Medulla oblongata (tissue), 1 donor: ENCODE measurements at regions not wholly inside any gene's neighbourhood (a gene's known extent, or its start where the extent isn't known, plus 50 kb on each side); places are given as distances from the start of the nearest gene placed in this dataset.
"Not testable (repeated sequence)": the region's sequence is repeated elsewhere in the genome, so short reads cannot be mapped to it uniquely, and the experiment has no call there.

ENCODE experiments used
- DNase-seq: peaks from one replicate; pipeline ENCODE4 v3.0.0-alpha.2; 2015; ENCODE audit errors: extremely low spot score

DNA sequence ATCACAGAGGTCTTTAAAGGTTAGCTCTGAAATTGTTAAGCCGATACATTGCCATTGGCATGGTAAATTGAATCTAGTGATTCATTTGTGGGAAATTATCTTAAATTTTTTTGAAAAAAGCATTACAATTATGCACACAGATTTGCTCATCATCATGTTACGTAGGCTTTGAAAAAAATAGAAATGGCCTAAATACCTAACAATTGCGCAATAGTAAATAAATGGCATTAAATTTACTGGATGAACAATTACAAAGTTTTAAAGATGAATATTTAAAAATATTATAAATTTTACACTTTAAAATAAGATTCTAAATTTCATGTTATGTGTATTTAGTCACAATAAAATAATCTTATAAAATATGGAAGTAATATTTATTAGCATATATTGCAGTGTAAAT, 171.3 kb downstream of the RPRM start:
- DNase-seq: no peak

GRCh38 chr2:153299809-153300208, 178.8 kb downstream of the RPRM start:
- DNase-seq: no peak

- no peak for DNase-seq
Observed at GRCh38 chr2:153299217-153299616, 179.3 kb downstream of the RPRM start.

GRCh38 chr2:153294199-153294786, 184.3 kb downstream of the RPRM start:
- no peak for DNase-seq

GRCh38 chr2:153291718-153292117, 186.8 kb downstream of the RPRM start:
- DNase-seq: no peak

GRCh38 chr2:153287109-153287801, 191.3 kb downstream of the RPRM start:
- DNase-seq: no peak

DNA sequence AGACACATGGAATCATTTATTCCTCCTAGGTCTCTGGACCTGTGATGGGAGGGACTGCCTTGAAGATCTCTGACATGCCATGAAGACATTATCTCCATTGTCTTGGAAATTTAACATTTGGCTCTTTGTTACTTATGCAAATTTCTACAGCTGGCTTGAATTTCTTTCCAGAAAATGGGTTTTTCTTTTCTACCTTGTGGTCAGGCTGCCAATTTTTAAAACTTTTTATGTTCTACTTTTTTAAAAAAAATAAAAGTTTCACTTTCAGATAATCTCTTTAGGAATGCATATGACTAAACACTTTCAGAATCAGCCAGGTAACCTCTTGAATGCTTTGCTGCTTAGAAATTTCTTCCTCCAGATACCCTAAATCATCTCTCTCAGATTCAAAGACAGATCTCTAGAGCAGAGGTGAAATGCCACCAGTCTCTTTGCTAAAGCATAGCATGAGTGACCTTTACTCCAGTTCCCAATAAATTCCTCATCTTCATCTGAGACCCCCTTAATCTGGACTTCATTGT, 209.6 kb downstream of the RPRM start:
- no peak for DNase-seq

DNA sequence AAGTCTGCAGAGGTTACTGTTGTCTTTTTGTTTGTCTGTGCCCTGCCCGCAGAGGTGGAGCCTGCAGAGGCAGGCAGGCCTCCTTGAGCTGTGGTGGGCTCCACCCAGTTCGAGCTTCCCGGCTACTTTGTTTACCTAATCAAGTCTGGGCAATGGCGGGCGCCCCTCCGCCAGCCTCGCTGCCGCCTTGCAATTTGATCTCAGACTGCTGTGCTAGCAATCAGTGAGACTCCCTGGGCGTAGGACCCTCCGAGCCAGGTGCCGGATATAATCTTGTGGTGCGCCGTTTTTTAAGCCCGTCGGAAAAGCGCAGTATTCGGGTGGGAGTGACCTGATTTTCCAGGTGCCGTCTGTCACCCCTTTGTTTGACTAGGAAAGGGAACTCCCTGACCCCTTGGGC, 221.7 kb downstream of the RPRM start:
- DNase-seq: not testable (repeated sequence)

GRCh38 chr2:153246636-153247035, 231.9 kb downstream of the RPRM start:
- not testable (repeated sequence) for DNase-seq

- DNase-seq: no peak
Observed at GRCh38 chr2:153235516-153235915, 243.0 kb downstream of the RPRM start.

- DNase-seq: no peak
Observed at GRCh38 chr2:153232464-153232863, 246.1 kb downstream of the RPRM start.

DNA sequence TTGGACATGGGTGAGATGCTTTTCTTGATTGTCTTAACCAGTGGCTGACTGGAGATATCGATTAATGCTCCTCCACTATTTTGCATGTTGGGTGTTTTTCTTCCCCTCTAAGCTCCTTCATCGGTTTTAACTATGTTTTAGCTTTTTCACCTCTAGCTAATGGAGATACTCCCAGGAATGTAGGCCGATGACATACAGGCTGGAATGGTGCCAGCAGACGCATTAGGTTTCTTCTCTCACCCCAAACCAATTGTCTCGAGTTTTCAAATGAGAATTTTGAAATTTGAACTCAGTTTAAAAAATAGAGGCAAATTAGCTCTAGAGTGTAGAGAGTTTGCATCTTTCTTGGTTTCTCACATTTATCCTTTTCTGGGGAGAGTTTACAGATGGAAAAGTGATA, 247.6 kb downstream of the RPRM start:
- no peak for DNase-seq

- no peak for DNase-seq
Observed at GRCh38 chr2:153228904-153229303, 249.7 kb downstream of the RPRM start.

DNA sequence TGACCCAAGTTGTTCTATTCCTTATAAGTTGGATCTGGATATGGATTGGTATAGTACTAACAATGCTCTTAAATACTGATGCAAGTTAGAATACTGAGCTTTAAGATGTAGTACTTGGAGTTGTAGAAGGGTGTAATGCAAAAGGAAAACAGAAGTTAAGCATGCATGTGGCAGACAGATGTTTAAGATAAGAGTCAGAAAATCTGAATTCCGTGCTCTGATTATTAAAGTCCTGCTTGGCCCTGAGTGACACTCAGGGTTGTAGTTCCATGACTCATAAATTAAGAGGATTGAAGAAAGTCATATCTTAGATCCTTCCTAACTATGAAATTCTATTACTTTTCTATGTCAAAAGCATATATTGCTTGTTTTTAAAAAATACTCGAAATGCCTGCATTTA, 250.6 kb downstream of the RPRM start:
- no peak for DNase-seq

- DNase-seq: no peak
Observed at GRCh38 chr2:153222231-153223165, 256.1 kb downstream of the RPRM start.

- no peak for DNase-seq
Observed at GRCh38 chr2:153221506-153221905, 257.1 kb downstream of the RPRM start.

GRCh38 chr2:153221087-153221486, 257.5 kb downstream of the RPRM start:
- DNase-seq: no peak

DNA sequence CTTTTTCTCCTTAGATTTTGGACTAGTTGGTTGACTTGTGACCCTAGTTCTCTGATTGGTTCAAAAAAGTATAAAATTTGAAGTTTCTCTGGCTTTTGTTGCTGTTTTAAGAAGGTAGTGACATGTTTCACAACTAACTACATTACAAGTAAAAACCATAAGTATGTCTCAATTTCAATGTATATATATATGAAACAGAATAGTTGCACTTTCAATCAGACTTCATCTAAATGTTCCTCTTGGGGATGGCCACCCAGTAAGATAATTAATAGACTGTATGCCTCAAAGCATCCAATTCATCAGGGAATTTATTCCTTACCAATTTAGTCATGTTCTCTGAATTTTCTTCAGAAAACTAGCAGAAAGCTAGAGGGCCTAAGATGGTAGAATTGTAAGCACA, 259.7 kb downstream of the RPRM start:
- DNase-seq: no peak

GRCh38 chr2:153214337-153214736, 264.2 kb downstream of the RPRM start:
- no peak for DNase-seq

DNA sequence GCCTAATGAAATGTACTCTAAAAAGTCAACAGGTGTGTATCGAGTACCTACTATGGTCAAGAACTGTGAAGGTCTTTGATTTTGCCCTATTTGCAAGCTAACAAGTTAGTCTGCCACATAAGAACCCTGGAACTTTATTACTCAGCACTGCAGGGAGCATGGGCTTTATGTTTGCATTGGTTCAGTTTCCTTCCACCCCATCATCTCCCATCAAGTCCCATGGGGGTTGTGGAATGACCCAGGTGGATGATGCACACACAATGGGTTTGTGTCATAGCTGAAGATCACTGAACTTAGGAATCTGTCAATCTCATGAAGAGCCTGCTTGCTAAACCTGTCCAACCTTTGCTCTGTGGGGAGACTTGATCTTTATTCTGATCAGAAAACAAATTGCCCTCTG, 265.5 kb downstream of the RPRM start:
- DNase-seq: no peak

- no peak for DNase-seq
Observed at GRCh38 chr2:153197402-153198386, 280.9 kb downstream of the RPRM start.
